ENCODE measurements at regions not wholly inside any gene's neighbourhood (a gene's known extent, or its start where the extent isn't known, plus 50 kb on each side); places are given as distances from the start of the nearest gene placed in this dataset.

DNA sequence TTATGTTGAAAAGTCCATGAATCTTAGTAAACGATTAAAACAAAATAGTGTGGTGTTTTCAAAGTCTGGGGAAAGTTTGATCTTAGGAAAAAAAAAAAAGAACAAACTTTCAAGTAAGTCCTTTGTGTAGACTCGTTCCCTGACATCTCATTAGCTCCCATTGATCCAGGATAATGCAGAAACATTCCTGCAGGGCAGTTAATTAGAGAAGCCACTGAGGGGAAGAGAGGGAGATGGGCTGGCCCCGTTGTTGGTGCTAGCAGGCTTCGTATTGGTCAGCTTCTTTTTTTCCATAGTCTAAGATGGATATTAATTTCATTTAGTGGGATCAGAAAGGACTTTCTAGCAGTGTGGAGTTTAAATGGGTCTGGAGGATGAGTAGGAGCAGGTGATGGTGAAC is 340.2 kb downstream of the DRD1 start:
- Histone ChIP-seq H3K4me1 (no peaks in the 10 kb centered on the region), H3K27me3 (no peaks in the 10 kb centered on the region), H3K9me3 (no peaks in the 10 kb centered on the region), H3K4me3 (no peak overlapping the region), H3K27ac (no peak overlapping the region), H3K36me3 (no peaks in the 10 kb centered on the region)
- DNase-seq (ENCODE audit: low spot score), result no peak
- TF ChIP-seq, protein P1, sequence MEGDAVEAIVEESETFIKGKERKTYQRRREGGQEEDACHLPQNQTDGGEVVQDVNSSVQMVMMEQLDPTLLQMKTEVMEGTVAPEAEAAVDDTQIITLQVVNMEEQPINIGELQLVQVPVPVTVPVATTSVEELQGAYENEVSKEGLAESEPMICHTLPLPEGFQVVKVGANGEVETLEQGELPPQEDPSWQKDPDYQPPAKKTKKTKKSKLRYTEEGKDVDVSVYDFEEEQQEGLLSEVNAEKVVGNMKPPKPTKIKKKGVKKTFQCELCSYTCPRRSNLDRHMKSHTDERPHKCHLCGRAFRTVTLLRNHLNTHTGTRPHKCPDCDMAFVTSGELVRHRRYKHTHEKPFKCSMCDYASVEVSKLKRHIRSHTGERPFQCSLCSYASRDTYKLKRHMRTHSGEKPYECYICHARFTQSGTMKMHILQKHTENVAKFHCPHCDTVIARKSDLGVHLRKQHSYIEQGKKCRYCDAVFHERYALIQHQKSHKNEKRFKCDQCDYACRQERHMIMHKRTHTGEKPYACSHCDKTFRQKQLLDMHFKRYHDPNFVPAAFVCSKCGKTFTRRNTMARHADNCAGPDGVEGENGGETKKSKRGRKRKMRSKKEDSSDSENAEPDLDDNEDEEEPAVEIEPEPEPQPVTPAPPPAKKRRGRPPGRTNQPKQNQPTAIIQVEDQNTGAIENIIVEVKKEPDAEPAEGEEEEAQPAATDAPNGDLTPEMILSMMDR (IDR thresholded peaks at IDR 0.05), result no peak

DNA sequence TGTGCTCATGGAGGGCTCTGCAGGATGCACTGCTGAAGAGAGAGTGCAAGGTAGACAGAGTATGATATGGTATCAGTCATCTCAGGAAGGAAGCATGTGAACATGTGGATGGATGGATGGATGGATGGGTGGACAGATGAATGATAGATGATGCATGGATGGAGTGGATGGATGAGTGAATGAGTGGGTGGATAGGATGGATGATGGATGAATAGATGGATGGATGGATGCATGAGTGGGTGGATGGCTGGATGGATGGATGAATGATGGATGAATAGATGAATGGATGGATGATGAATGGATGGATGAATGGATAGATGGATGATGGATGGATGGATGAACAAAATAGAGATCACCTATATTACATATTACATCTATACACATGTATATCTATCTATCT is 341.3 kb downstream of the DRD1 start:
- Histone ChIP-seq H3K4me3 (no peak overlapping the region), H3K9me3 (no peaks in the 10 kb centered on the region), H3K27ac (no peak overlapping the region), H3K27me3 (no peaks in the 10 kb centered on the region), H3K36me3 (no peaks in the 10 kb centered on the region), H3K4me1 (no peaks in the 10 kb centered on the region)
- TF ChIP-seq, protein P1 (IDR thresholded peaks at IDR 0.05), result no peak
- DNase-seq (ENCODE audit: low spot score), result no peak

DNA sequence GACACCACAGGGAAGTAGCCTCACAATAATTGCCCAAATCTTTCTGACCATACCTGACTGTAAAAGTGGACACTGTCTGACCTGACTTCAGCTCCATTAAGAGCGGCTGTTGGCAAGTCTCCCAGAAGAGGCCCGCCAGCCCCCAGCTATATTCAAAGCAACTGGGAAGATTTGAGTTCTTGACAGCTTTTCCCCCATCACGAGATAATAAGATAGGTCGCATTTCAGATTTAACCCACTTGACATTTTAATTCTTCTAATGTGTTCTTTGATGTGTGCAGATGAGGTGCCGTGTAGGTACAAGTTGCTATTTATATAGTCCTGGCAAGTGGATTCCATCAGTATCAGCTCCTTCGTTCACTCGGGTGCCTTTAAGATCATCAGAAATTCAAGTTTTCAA is 345.7 kb downstream of the DRD1 start:
- Histone ChIP-seq H3K27ac (no peak overlapping the region), H3K4me1 (no peaks in the 10 kb centered on the region), H3K9me3 (no peaks in the 10 kb centered on the region), H3K27me3 (no peaks in the 10 kb centered on the region), H3K4me3 (no peak overlapping the region), H3K36me3 (no peaks in the 10 kb centered on the region)
- no peak for DNase-seq (ENCODE audit: low spot score)
- TF ChIP-seq, protein P1 (IDR thresholded peaks at IDR 0.05), result no peak

DNA sequence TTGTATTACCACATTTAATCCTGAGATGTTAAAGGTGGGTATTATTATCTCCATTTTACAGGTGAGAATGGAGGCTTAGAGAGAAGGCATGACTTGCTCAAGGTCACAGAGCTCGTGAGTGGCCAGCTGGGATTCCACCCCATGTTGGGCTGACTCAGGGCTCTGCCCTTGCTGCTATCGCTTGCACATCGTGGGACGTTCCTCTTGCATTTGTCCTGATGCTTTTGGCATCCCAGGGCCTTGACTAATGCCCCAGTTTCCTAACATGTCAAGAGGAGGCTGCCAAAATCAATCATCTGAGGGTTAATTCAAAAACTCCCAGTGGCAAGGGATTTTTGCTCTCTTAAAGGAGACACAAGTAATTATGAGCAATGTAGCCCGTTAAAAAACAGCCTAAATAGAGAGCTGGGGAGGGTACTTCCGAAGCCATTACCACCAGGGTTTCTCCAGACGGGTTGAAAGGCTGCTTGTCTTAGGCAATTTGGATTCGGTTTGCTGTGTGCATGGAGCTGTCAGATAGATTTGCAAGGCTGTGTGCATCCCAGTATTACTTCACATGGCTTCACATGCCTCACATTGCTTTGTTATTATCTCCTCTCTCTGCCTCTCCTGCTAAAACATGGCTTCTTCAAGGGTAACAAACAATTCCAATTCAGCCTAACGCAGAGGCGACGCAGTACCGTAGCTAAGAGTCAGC is 347.4 kb downstream of the DRD1 start:
- Histone ChIP-seq H3K4me1 (no peaks in the 10 kb centered on the region), H3K36me3 (no peaks in the 10 kb centered on the region), H3K27ac (no peak overlapping the region), H3K27me3 (no peaks in the 10 kb centered on the region), H3K4me3 (no peak overlapping the region), H3K9me3 (no peaks in the 10 kb centered on the region)
- TF ChIP-seq, protein P1 (IDR thresholded peaks at IDR 0.05), result no peak
- no peak for DNase-seq (ENCODE audit: low spot score)

DNA sequence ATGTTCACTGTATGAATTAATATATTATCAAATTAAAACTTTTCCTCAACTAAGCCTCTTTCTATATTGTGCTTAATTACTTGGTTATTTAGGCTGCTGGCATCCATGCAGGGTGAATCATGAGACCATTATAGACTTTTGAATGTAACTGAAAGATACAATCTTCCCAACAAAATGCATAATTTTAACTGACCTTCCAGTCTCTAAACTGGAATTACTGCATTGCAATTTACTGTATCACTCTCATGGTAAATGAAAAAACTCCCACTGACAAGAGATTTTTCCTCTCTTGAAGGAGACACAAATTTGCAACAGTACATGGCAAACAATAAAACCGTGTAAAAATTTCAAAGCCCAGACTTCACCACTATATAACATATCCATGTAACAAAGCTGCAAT is 349.5 kb downstream of the DRD1 start:
- H3K27me3 ChIP-seq, result no peaks in the 10 kb centered on the region
- no peaks in the 10 kb centered on the region for H3K36me3 ChIP-seq
- H3K9me3 ChIP-seq, result no peaks in the 10 kb centered on the region
- no peak for DNase-seq (ENCODE audit: low spot score)
- TF ChIP-seq, protein P1 (IDR thresholded peaks at IDR 0.05), result no peak
- H3K27ac ChIP-seq, result no peak overlapping the region
- no peak overlapping the region for H3K4me3 ChIP-seq
- H3K4me1 ChIP-seq, result no peaks in the 10 kb centered on the region

DNA sequence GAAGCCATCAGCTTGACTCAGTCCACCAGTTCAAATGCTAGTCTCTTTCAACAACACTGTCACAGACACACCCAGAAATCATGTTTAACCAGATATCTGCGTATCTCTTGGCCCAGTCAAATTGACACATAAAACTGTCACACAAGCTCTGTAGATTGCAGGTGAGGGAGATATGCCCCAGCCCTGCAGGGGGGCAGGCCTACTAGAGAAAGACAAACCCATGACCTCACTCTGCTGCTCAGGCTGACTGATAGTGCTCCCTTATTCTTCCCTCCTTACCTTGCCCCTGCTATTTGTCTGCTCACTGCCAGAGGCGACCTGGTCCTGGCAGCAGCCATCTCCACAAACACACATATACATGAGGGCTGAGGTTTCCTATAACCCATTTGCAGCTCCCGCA is 351.3 kb downstream of the DRD1 start:
- H3K27ac ChIP-seq, result no peak overlapping the region
- H3K27me3 ChIP-seq, result no peaks in the 10 kb centered on the region
- no peaks in the 10 kb centered on the region for H3K9me3 ChIP-seq
- no peak for DNase-seq (ENCODE audit: low spot score)
- no peak overlapping the region for H3K4me3 ChIP-seq
- H3K36me3 ChIP-seq, result no peaks in the 10 kb centered on the region
- TF ChIP-seq, protein P1 (IDR thresholded peaks at IDR 0.05), result no peak
- no peaks in the 10 kb centered on the region for H3K4me1 ChIP-seq
